ENCODE measurements at regions not wholly inside any gene's neighbourhood (a gene's known extent, or its start where the extent isn't known, plus 50 kb on each side); places are given as distances from the start of the nearest gene placed in this dataset.
"Not testable (repeated sequence)": the region's sequence is repeated elsewhere in the genome, so short reads cannot be mapped to it uniquely, and the experiment has no call there.

DNA sequence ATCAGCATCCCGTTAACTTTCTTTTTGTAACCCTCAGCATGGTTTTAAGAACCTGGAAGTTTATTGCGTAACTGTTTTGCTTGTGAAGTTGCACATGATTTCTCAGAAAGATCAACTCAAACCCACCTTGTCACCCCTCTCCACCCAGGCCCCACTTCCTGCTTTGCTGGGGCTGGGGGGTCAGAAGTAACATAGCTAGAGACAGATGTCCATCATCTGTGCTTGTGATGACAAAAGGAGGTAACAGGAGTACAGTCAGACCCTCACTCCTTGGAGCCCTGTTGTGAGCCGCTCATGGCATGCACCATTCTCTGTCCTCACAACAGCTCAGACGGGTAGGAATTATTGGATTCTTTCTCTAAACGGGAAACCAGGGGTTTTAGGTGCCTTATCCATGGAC, 172.7 kb upstream of the PLGLB2 start:
- TF ChIP-seq, protein P1, sequence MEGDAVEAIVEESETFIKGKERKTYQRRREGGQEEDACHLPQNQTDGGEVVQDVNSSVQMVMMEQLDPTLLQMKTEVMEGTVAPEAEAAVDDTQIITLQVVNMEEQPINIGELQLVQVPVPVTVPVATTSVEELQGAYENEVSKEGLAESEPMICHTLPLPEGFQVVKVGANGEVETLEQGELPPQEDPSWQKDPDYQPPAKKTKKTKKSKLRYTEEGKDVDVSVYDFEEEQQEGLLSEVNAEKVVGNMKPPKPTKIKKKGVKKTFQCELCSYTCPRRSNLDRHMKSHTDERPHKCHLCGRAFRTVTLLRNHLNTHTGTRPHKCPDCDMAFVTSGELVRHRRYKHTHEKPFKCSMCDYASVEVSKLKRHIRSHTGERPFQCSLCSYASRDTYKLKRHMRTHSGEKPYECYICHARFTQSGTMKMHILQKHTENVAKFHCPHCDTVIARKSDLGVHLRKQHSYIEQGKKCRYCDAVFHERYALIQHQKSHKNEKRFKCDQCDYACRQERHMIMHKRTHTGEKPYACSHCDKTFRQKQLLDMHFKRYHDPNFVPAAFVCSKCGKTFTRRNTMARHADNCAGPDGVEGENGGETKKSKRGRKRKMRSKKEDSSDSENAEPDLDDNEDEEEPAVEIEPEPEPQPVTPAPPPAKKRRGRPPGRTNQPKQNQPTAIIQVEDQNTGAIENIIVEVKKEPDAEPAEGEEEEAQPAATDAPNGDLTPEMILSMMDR (IDR thresholded peaks at IDR 0.05 in 4 of 5, conservative IDR thresholded peaks at IDR 0.05 in 1 of 5) = not testable (repeated sequence)
- TF ChIP-seq POLR2A (IDR thresholded peaks at IDR 0.05) = not testable (repeated sequence)
